ENCODE measurements at regions not wholly inside any gene's neighbourhood (a gene's known extent, or its start where the extent isn't known, plus 50 kb on each side); places are given as distances from the start of the nearest gene placed in this dataset.

DNA sequence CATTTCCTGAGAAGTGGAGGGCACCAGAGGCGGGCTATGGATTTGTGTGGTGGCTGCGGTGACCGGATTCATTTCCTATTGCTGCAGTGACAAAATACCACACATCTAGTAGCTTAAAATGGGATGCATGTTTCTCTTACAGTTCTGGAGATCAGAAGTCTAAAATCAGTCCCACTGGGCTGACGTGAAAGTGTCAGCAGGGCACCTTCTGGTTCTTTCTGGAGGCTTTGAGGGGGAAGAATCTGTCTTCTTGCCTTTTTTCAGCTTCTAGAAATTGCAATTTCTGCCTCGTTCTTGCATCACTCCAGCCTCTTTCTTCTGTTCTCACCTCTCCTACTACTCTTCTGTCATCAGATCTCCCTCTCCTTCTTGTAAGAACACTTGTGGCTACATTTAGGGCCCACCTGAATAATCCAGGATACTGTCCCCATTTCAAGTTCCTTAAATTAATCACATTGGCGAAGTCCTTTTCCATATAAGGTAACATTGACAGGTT, 111.2 kb downstream of the MARCHF4 start:
- TF ChIP-seq JUN (IDR thresholded peaks at IDR 0.05) (no peak), TP53 (CRISPR knock-in tag; IDR thresholded peaks at IDR 0.05) (no peak)
